ENCODE measurements at regions not wholly inside any gene's neighbourhood (a gene's known extent, or its start where the extent isn't known, plus 50 kb on each side); places are given as distances from the start of the nearest gene placed in this dataset.
A peak's percentile ranks its signal among the peaks of the same experiment; 100 is the strongest.

DNA sequence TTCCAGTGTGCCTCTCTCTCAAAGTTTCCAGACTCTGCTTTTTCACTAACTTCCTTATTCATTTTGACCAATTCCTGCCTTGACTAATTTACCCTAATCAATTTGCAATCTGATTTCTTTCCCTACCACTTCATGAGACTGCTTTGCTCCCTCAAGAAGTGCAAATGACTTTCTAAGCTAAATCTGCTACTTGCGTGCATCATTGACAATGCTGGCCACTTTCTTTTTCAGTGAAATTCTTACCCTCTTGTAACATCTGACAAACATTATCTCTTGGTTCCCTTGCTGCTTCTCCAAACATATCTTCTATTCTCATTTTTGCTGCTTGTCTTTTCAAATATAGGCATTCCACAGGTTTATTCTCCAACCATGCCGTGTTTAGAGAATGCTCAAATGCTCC, 659.9 kb downstream of the USP25 start:
- intact Hi-C loops (cut with DNase I): no loop called here
- no peak for ATAC-seq (ENCODE audit: low FRiP score)
- H3K9me3 ChIP-seq (ENCODE audit: control insufficient read depth, low read length): no peaks in the 10 kb centered on the region
- H3K27ac ChIP-seq (ENCODE audit: low read depth in 1 of 2, low read length in 2 of 2): no peak overlapping the region
- no peaks in the 10 kb centered on the region for H3K36me3 ChIP-seq (ENCODE audit: control insufficient read depth in 1 of 2, insufficient read depth in 2 of 2, low read length in 1 of 2)
- no peak overlapping the region for H3K4me3 ChIP-seq (ENCODE audit: low read length in 2 of 2)
- WGBS, 2 donors: 93 to 94% methylated on average over 2 of the region's 2 CpGs
- DNase-seq: no peak
- no peaks in the 10 kb centered on the region for H3K4me1 ChIP-seq (ENCODE audit: control insufficient read depth in 1 of 2, insufficient read depth in 2 of 2, low read length in 2 of 2)
- no peaks in the 10 kb centered on the region for H3K27me3 ChIP-seq (ENCODE audit: control insufficient read depth in 1 of 2, insufficient read depth in 2 of 2, low read length in 1 of 2)

DNA sequence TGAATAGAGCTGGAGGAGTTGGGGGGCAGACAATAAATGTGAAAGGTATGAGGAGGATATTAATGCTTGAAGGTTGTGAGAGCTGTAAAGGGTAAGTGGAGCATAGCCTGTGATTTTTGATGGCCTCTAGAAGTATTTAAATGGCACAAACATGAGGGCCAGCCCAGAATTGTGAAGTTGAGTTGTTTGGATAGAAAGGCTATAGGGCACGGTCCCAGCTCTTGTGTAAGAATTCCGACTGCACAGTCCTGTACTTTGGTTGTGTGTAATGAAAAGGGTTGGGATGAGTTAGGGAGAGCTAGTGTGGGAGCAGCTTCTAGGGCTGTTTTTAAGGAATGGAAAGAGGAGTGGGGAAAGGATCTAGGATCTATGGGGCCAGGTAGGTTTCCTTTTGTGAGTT, 665.5 kb downstream of the USP25 start:
- H3K9me3 ChIP-seq (ENCODE audit: control insufficient read depth, low read length): no peaks in the 10 kb centered on the region
- DNase-seq (no peak), ATAC-seq (ENCODE audit: low FRiP score) (no peak)
- no peak overlapping the region for H3K4me3 ChIP-seq (ENCODE audit: low read length in 2 of 2)
- no peak overlapping the region for H3K27ac ChIP-seq (ENCODE audit: low read depth in 1 of 2, low read length in 2 of 2)
- 80 to 99% methylated on average over 2 of the region's 2 CpGs for WGBS, 2 donors
- H3K36me3 ChIP-seq (ENCODE audit: control insufficient read depth in 1 of 2, insufficient read depth in 2 of 2, low read length in 1 of 2): no peaks in the 10 kb centered on the region
- H3K27me3 ChIP-seq (ENCODE audit: control insufficient read depth in 1 of 2, insufficient read depth in 2 of 2, low read length in 1 of 2): no peaks in the 10 kb centered on the region
- no peaks in the 10 kb centered on the region for H3K4me1 ChIP-seq (ENCODE audit: control insufficient read depth in 1 of 2, insufficient read depth in 2 of 2, low read length in 2 of 2)
- intact Hi-C loops (cut with DNase I): no loop called here

DNA sequence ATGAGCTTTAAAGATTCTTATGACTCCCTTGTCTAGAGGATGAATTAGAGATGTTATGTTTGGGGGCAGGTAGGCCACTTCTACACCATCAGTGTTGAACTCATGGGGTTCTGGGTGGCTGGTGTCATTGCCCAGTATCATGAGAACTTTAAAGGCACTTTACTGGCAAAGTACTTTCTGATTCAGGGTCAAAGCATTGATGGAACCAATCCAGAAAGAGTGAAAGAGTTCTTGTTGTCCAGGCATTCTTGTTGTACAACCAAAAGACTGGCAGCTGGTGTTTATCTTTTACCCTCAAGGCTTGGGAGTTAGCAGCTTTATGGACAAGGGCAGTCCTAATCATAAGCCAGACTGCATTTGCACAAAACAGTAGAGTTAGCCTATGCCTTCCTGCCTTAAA, 673.0 kb downstream of the USP25 start:
- Histone ChIP-seq H3K27me3 (ENCODE audit: control insufficient read depth in 1 of 2, insufficient read depth in 2 of 2, low read length in 1 of 2) (no peaks in the 10 kb centered on the region), H3K36me3 (ENCODE audit: control insufficient read depth in 1 of 2, insufficient read depth in 2 of 2, low read length in 1 of 2) (no peaks in the 10 kb centered on the region), H3K27ac (ENCODE audit: low read depth in 1 of 2, low read length in 2 of 2) (no peak overlapping the region), H3K4me1 (ENCODE audit: control insufficient read depth in 1 of 2, insufficient read depth in 2 of 2, low read length in 2 of 2) (no peaks in the 10 kb centered on the region), H3K9me3 (ENCODE audit: control insufficient read depth, low read length) (no peaks in the 10 kb centered on the region), H3K4me3 (ENCODE audit: low read length in 2 of 2) (no peak overlapping the region)
- no peak for ATAC-seq (ENCODE audit: low FRiP score)
- DNase-seq: no peak
- intact Hi-C loops (cut with DNase I): no loop called here

DNA sequence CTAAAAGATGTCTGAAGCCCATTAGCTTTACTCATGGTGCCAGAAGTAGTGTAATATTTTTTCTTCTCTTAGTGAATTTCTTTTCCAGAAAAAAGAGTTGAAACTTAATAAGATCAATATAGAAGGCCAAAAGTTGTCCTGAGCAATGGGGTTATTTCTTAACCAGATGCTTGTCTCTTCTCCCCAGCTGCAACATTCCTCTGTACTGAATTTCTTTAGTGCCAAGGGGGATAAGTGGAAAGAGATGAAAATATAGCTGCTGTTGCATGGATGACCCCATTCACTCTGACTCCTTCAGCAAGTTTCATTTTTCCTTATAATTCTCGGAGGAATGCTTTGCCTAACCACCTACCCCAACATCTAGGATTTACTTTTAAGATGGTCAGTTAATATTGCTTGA, 675.0 kb downstream of the USP25 start:
- 91 to 96% methylated on average over 1 of the region's 1 CpG for WGBS, 2 donors
- ATAC-seq (ENCODE audit: low FRiP score): no peak
- Histone ChIP-seq H3K4me1 (ENCODE audit: control insufficient read depth in 1 of 2, insufficient read depth in 2 of 2, low read length in 2 of 2) (no peaks in the 10 kb centered on the region), H3K9me3 (ENCODE audit: control insufficient read depth, low read length) (no peaks in the 10 kb centered on the region), H3K27ac (ENCODE audit: low read depth in 1 of 2, low read length in 2 of 2) (no peak overlapping the region), H3K4me3 (ENCODE audit: low read length in 2 of 2) (no peak overlapping the region), H3K27me3 (ENCODE audit: control insufficient read depth in 1 of 2, insufficient read depth in 2 of 2, low read length in 1 of 2) (no peaks in the 10 kb centered on the region), H3K36me3 (ENCODE audit: control insufficient read depth in 1 of 2, insufficient read depth in 2 of 2, low read length in 1 of 2) (no peaks in the 10 kb centered on the region)
- no peak for DNase-seq
- intact Hi-C loops (cut with DNase I): no loop called here

DNA sequence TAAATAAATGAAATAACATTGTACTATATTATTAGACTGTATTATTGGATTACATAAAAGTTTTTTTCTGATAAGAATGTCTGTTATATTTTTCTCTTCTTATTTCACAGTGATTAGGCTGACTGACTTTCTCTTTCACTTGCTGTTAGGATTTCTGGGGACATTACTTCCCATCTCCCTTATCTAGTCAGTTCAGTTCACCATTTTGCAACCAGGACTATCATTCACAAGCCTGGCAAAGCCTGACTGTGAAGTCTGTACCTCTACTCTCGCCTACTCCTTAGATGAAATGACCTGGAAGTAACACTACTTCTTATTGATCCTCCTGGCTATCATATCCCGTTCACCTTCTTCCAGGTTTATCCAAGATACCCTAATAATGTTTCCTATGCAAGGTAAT, 676.6 kb downstream of the USP25 start:
- Histone ChIP-seq H3K4me1 (ENCODE audit: control insufficient read depth in 1 of 2, insufficient read depth in 2 of 2, low read length in 2 of 2) (no peaks in the 10 kb centered on the region), H3K36me3 (ENCODE audit: control insufficient read depth in 1 of 2, insufficient read depth in 2 of 2, low read length in 1 of 2) (no peaks in the 10 kb centered on the region), H3K9me3 (ENCODE audit: control insufficient read depth, low read length) (no peaks in the 10 kb centered on the region), H3K27me3 (ENCODE audit: control insufficient read depth in 1 of 2, insufficient read depth in 2 of 2, low read length in 1 of 2) (no peaks in the 10 kb centered on the region), H3K4me3 (ENCODE audit: low read length in 2 of 2) (no peak overlapping the region), H3K27ac (ENCODE audit: low read depth in 1 of 2, low read length in 2 of 2) (no peak overlapping the region)
- ATAC-seq (ENCODE audit: low FRiP score): no peak
- no peak for DNase-seq
- intact Hi-C loops (cut with DNase I): no loop called here
- 94 to 95% methylated on average over 2 of the region's 2 CpGs for WGBS, 2 donors

DNA sequence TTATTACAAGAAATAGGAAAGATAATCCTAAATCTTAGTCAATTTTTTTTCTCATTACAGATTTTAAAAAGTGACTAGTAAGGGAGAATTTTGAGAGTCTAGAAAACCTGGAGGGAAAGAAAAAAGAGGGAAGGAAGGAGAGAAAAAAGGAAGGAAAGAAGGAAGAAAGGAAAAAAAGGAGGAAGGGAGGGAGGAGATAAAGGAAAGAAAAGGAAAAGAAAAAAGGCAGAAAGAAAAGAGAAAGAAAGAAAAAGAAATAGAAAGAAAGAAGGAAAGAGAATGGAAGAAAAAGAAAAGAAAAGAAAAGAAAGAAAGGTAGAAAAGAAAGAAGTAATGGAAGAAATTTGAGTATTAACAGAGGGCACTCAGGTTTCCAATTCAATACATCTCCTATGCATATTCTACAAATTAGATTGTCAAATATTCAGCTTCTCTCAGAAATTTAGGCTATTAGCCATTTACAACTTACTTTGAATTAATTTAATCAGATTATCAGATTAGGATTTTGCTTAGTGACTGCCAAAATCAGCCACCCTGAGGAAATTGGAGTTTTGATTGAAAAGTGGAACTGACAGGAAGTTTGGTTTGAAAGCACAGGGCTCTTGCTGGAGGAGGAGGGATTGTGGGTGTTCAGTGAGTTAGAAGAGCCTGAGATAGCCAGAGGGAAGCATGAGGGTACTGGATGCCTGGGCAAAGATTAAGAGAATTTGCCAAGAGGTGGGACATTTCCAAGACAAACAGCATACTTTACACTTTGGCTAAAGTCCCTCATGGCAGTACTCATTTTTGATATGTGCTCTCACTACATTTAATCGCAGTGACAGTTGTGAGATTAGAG, 677.8 kb downstream of the USP25 start:
- no peak for DNase-seq
- intact Hi-C loops (cut with DNase I): no loop called here
- Histone ChIP-seq H3K36me3 (ENCODE audit: control insufficient read depth in 1 of 2, insufficient read depth in 2 of 2, low read length in 1 of 2) (no peaks in the 10 kb centered on the region), H3K27ac (ENCODE audit: low read depth in 1 of 2, low read length in 2 of 2) (no peak overlapping the region), H3K9me3 (ENCODE audit: control insufficient read depth, low read length) (no peaks in the 10 kb centered on the region), H3K4me3 (ENCODE audit: low read length in 2 of 2) (no peak overlapping the region), H3K4me1 (ENCODE audit: control insufficient read depth in 1 of 2, insufficient read depth in 2 of 2, low read length in 2 of 2) (no peaks in the 10 kb centered on the region), H3K27me3 (ENCODE audit: control insufficient read depth in 1 of 2, insufficient read depth in 2 of 2, low read length in 1 of 2) (no peaks in the 10 kb centered on the region)
- no peak for ATAC-seq (ENCODE audit: low FRiP score)
- WGBS, 2 donors: 4 to 7% methylated on average over 1 of the region's 1 CpG

DNA sequence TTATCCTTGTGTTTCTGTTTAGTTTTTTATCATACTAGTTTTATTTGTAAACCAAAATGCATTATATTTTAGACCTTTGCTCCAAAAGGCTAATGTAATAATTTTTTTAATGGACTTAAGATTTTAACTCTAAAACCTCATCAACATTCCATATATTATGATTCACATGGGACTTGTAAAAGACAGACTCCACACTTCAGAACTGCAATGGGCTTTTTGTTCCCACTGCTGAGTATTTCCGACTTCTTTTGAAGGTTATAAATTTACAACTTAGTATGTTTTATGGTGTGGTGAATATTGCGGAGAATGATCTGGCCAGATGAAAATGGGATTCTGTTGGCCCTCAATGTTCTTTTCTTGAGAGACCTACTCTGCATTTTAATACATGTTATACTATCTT, 678.5 kb downstream of the USP25 start:
- WGBS, 2 donors: 55 to 56% methylated on average over 2 of the region's 2 CpGs
- Histone ChIP-seq H3K4me3 (ENCODE audit: low read length in 2 of 2) (no peak overlapping the region), H3K9me3 (ENCODE audit: control insufficient read depth, low read length) (no peaks in the 10 kb centered on the region), H3K27me3 (ENCODE audit: control insufficient read depth in 1 of 2, insufficient read depth in 2 of 2, low read length in 1 of 2) (no peaks in the 10 kb centered on the region), H3K27ac (ENCODE audit: low read depth in 1 of 2, low read length in 2 of 2) (no peak overlapping the region), H3K4me1 (ENCODE audit: control insufficient read depth in 1 of 2, insufficient read depth in 2 of 2, low read length in 2 of 2) (no peaks in the 10 kb centered on the region), H3K36me3 (ENCODE audit: control insufficient read depth in 1 of 2, insufficient read depth in 2 of 2, low read length in 1 of 2) (no peaks in the 10 kb centered on the region)
- intact Hi-C loops (cut with DNase I): no loop called here
- ATAC-seq (ENCODE audit: low FRiP score) (no peak), DNase-seq (no peak)

DNA sequence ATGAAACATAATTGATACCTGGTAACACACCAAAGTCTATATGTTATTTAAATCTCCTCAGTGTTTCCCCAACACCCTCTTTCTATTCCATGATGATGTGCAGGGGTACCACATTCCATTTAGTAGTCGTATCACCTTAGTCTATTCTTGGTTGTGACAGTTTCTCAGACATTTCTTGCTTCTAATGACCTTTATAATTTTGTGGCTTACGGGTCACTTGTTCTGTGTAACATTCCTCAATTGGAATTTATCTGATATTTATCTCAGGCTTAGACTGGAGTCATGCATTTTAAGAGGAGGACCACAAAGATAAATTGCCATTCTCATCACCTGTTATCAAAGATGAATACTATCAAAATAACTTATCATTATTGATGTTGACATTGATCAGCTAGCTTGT, 679.6 kb downstream of the USP25 start:
- no peak overlapping the region for H3K27ac ChIP-seq (ENCODE audit: low read depth in 1 of 2, low read length in 2 of 2)
- 93 to 96% methylated on average over 2 of the region's 2 CpGs for WGBS, 2 donors
- H3K27me3 ChIP-seq (ENCODE audit: control insufficient read depth in 1 of 2, insufficient read depth in 2 of 2, low read length in 1 of 2): no peaks in the 10 kb centered on the region
- H3K9me3 ChIP-seq (ENCODE audit: control insufficient read depth, low read length): no peaks in the 10 kb centered on the region
- H3K4me1 ChIP-seq (ENCODE audit: control insufficient read depth in 1 of 2, insufficient read depth in 2 of 2, low read length in 2 of 2): no peaks in the 10 kb centered on the region
- no peak overlapping the region for H3K4me3 ChIP-seq (ENCODE audit: low read length in 2 of 2)
- intact Hi-C loops (cut with DNase I): no loop called here
- DNase-seq (no peak), ATAC-seq (ENCODE audit: low FRiP score) (no peak)
- H3K36me3 ChIP-seq (ENCODE audit: control insufficient read depth in 1 of 2, insufficient read depth in 2 of 2, low read length in 1 of 2): no peaks in the 10 kb centered on the region

DNA sequence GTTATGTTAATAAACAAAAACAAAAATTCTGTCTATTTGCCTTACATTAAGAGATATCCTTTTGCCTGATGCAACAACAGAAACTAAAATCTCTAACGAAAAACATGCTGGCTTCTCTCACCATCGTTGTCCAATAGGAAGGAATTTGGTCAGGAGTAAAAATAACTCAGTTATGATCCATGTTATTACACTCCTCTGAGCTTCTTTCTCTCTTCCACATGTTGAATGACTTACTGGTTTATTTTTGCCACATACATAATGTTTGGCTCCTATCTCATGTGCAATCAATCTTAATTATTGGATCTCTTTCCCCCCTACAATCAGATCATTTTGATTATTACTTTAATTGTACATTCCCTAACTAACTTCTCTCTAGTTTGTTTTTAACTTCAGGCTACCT, 688.4 kb downstream of the USP25 start:
- no peaks in the 10 kb centered on the region for H3K27me3 ChIP-seq (ENCODE audit: control insufficient read depth in 1 of 2, insufficient read depth in 2 of 2, low read length in 1 of 2)
- no peak for DNase-seq
- H3K9me3 ChIP-seq (ENCODE audit: control insufficient read depth, low read length): no peaks in the 10 kb centered on the region
- no peaks in the 10 kb centered on the region for H3K36me3 ChIP-seq (ENCODE audit: control insufficient read depth in 1 of 2, insufficient read depth in 2 of 2, low read length in 1 of 2)
- intact Hi-C loops (cut with DNase I): no loop called here
- peak; percentile 15 for ATAC-seq (ENCODE audit: low FRiP score)
- H3K27ac ChIP-seq (ENCODE audit: low read depth in 1 of 2, low read length in 2 of 2): no peak overlapping the region
- no peaks in the 10 kb centered on the region for H3K4me1 ChIP-seq (ENCODE audit: control insufficient read depth in 1 of 2, insufficient read depth in 2 of 2, low read length in 2 of 2)
- no peak overlapping the region for H3K4me3 ChIP-seq (ENCODE audit: low read length in 2 of 2)
- 11 to 13% methylated on average over 2 of the region's 2 CpGs for WGBS, 2 donors

All from aorta (tissue), 5 donors.